Right atrium auricular region (tissue), 2 donors: ENCODE measurements at regions not wholly inside any gene's neighbourhood (a gene's known extent, or its start where the extent isn't known, plus 50 kb on each side); places are given as distances from the start of the nearest gene placed in this dataset.

Experiments
- DNase-seq: peaks from one replicate; pipeline ENCODE4 v3.0.0-alpha.2; 2019; ENCODE audit warnings: low spot score
- H3K27ac ChIP-seq, 2 donors: fragments of 200-600 bp; sonication (generic); 1 replicate in 1 of 2; 2 replicates in 1 of 2; pipeline ENCODE4 v1.5.1; 2016 to 2019
- H3K27me3 ChIP-seq, 2 donors: fragments of 200-600 bp; sonication (generic); one replicate each; pipeline versions ENCODE4 v1.5.1 to v1.6.0; 2017 to 2019
- H3K36me3 ChIP-seq: fragments of 200-600 bp; sonication (generic); one replicate; pipeline ENCODE4 v1.5.1; 2016
- H3K4me1 ChIP-seq, 2 donors: fragments of 200-600 bp; sonication (generic); one replicate each; pipeline versions ENCODE4 v1.5.1 to v1.6.0; 2017 to 2019
- H3K4me3 ChIP-seq, 2 donors: fragments of 200-600 bp; sonication (generic); 1 replicate in 1 of 2; 2 replicates in 1 of 2; pipeline ENCODE4 v1.5.1; 2017 to 2019; ENCODE audit warnings: mild to moderate bottlenecking in 1 of 2, moderate library complexity in 1 of 2
- H3K9me3 ChIP-seq, 2 donors: fragments of 200-600 bp; sonication (generic); one replicate each; pipeline ENCODE4 v1.5.1; 2019
- CTCF ChIP-seq, 2 donors: fragments of 200-600 bp; sonication (generic); IDR thresholded peaks; one replicate each; pipeline ENCODE4 v1.5.1; 2019; ENCODE audit warnings: antibody characterized with exemption in 2 of 2

- Histone ChIP-seq H3K27me3 (no peaks in the 10 kb centered on the region), H3K9me3 (peaks cover 0 to 9% of the 10 kb centered on the region in 2 donors), H3K4me1 (no peaks in the 10 kb centered on the region), H3K36me3 (no peaks in the 10 kb centered on the region), H3K4me3 (no peak overlapping the region), H3K27ac (no peak overlapping the region)
- no peak for TF ChIP-seq CTCF (IDR thresholded peaks at IDR 0.05)
- no peak for DNase-seq
Measured at GRCh38 chr2:14866736-14867352, 234.3 kb downstream of the LRATD1 start.

- no peak overlapping the region for H3K4me3 ChIP-seq
- H3K9me3 ChIP-seq, result peaks cover 0 to 9% of the 10 kb centered on the region in 2 donors
- DNase-seq, result no peak
- no peaks in the 10 kb centered on the region for H3K36me3 ChIP-seq
- H3K4me1 ChIP-seq, result no peaks in the 10 kb centered on the region
- no peak for TF ChIP-seq CTCF (IDR thresholded peaks at IDR 0.05)
- no peaks in the 10 kb centered on the region for H3K27me3 ChIP-seq
- H3K27ac ChIP-seq, result no peak overlapping the region
Measured at GRCh38 chr2:14867853-14868252, 235.3 kb downstream of the LRATD1 start.

GRCh38 chr2:14872779-14873325 is 240.3 kb downstream of the LRATD1 start:
- no peak overlapping the region for H3K27ac ChIP-seq
- H3K4me1 ChIP-seq, result no peaks in the 10 kb centered on the region
- no peak for DNase-seq
- no peak for TF ChIP-seq CTCF (IDR thresholded peaks at IDR 0.05)
- no peak overlapping the region for H3K4me3 ChIP-seq
- no peaks in the 10 kb centered on the region for H3K27me3 ChIP-seq
- no peaks in the 10 kb centered on the region for H3K36me3 ChIP-seq
- H3K9me3 ChIP-seq, result peaks cover 0 to 9% of the 10 kb centered on the region in 2 donors

GRCh38 chr2:14881651-14882327 is 249.3 kb downstream of the LRATD1 start:
- Histone ChIP-seq H3K27ac (no peak overlapping the region), H3K9me3 (no peaks in the 10 kb centered on the region), H3K36me3 (no peaks in the 10 kb centered on the region), H3K4me1 (no peaks in the 10 kb centered on the region), H3K4me3 (no peak overlapping the region), H3K27me3 (no peaks in the 10 kb centered on the region)
- TF ChIP-seq CTCF (IDR thresholded peaks at IDR 0.05), result no peak
- no peak for DNase-seq

GRCh38 chr2:14884651-14885050 is 252.1 kb downstream of the LRATD1 start:
- no peak for DNase-seq
- H3K9me3 ChIP-seq, result no peaks in the 10 kb centered on the region
- H3K36me3 ChIP-seq, result no peaks in the 10 kb centered on the region
- H3K27me3 ChIP-seq, result no peaks in the 10 kb centered on the region
- no peak for TF ChIP-seq CTCF (IDR thresholded peaks at IDR 0.05)
- no peak overlapping the region for H3K4me3 ChIP-seq
- no peak overlapping the region for H3K27ac ChIP-seq
- H3K4me1 ChIP-seq, result no peaks in the 10 kb centered on the region
